Upper lobe of left lung (tissue), 6 donors: ENCODE measurements at regions not wholly inside any gene's neighbourhood (a gene's known extent, or its start where the extent isn't known, plus 50 kb on each side); places are given as distances from the start of the nearest gene placed in this dataset.
A peak's percentile ranks its signal among the peaks of the same experiment; 100 is the strongest.
"Not testable (repeated sequence)": the region's sequence is repeated elsewhere in the genome, so short reads cannot be mapped to it uniquely, and the experiment has no call there.

Experiments used
- ATAC-seq, 2 donors: fragments of 200-7000 bp; cut with Tn5 transposase; one replicate each; pipeline ENCODE4 v1.9.1; 2022; ENCODE audit warnings: mild to moderate bottlenecking in 2 of 2, moderate library complexity in 2 of 2; ENCODE audit not compliant: low FRiP score in 2 of 2
- DNase-seq, 2 donors: peaks; one replicate each; pipeline ENCODE4 v3.0.0-alpha.2; 2019 to 2020
- H3K27ac ChIP-seq, 4 donors: fragments of 200-600 bp; sonication (generic); one replicate each; pipeline ENCODE4 v1.5.1; 2016 to 2019
- H3K27me3 ChIP-seq, 4 donors: fragments of 200-600 bp; sonication (generic); one replicate each; pipeline ENCODE4 v1.5.1; 2017 to 2019
- H3K36me3 ChIP-seq, 4 donors: fragments of 200-600 bp; sonication (generic); one replicate each; pipeline ENCODE4 v1.5.1; 2016 to 2019
- H3K4me1 ChIP-seq, 4 donors: fragments of 200-600 bp; sonication (generic); one replicate each; pipeline ENCODE4 v1.5.1; 2018 to 2019
- H3K4me3 ChIP-seq, 4 donors: fragments of 200-600 bp; sonication (generic); one replicate each; pipeline ENCODE4 v1.5.1; 2017 to 2019; ENCODE audit warnings: mild to moderate bottlenecking in 2 of 4, moderate library complexity in 1 of 4
- H3K9me3 ChIP-seq, 4 donors: fragments of 200-600 bp; sonication (generic); one replicate each; pipeline ENCODE4 v1.5.1; 2018 to 2019
- CTCF ChIP-seq, 6 experiments: fragments of 450-650 bp in 4 of 6; fragments of 200-600 bp in 2 of 6; sonication (generic) in 2 of 6; IDR thresholded peaks; one replicate each; pipeline ENCODE4 v1.5.1; 2016 to 2019; ENCODE audit warnings: antibody characterized with exemption in 6 of 6
- EP300 ChIP-seq, 4 donors: sonication (generic); formaldehyde crosslinking; IDR thresholded peaks; one replicate each; pipeline ENCODE4 v1.5.1; 2017; ENCODE audit warnings: antibody characterized with exemption in 4 of 4, control low read depth in 2 of 4
- POLR2A ChIP-seq, 4 donors: fragments of 450-650 bp; IDR thresholded peaks; one replicate each; pipeline ENCODE4 v1.5.1; 2016 to 2017; ENCODE audit warnings: antibody characterized with exemption in 4 of 4, mild to moderate bottlenecking in 2 of 4
- POLR2AphosphoS5 ChIP-seq, 2 donors: sonication (generic); formaldehyde crosslinking; IDR thresholded peaks; one replicate each; pipeline ENCODE4 v1.5.1; 2017; ENCODE audit warnings: antibody characterized with exemption in 2 of 2
- WGBS, 2 donors: methylation state at CpG; one replicate each; pipeline ENCODE4 v1.1.5; 2017 to 2018; 5-methylcytosine and 5-hydroxymethylcytosine counted together
- donor health status: DM: no; HTN: no; CAD: no; lungs with moderate emphysema.
- donor health status: DM: no; HTN: yes; CAD: no; lungs with severe emphysema.

DNA sequence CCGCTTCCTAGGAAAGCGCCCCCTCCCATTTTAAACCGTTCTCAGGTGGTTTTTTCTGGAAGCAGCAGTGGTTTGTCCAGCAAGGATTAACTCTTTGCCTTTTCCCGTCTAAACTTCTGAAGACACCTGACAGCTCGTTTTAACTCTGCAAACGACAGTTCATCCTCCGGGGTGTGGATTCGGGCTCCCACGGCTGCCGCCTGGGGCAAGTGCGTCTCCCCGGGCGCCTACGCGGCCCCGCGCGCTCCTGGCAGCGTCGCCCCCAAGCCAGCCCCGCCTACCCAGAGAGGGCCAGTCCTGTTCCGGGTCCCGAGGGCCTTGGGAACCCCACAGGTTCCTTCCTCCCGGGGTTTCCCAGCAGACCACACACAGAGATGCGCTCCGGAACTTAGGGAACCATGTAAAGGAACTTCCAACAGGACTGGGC lies 54.4 kb downstream of the PRR18 start:
- peak overlapping the region in 2 of 4 donors; percentile 69 to 82 for H3K27ac ChIP-seq
- H3K27me3 ChIP-seq = peaks cover 0 to 8% (median 3%) of the 10 kb centered on the region in 4 donors
- H3K36me3 ChIP-seq = no peaks in the 10 kb centered on the region
- TF ChIP-seq CTCF (IDR thresholded peaks at IDR 0.05) = no peak
- TF ChIP-seq POLR2A (IDR thresholded peaks at IDR 0.05) = peak in 1 of 4 donors; percentile 62
- no peak for TF ChIP-seq EP300 (IDR thresholded peaks at IDR 0.05)
- TF ChIP-seq POLR2AphosphoS5 (IDR thresholded peaks at IDR 0.05) = peak in 1 of 2 donors; percentile 21
- DNase-seq (peak; percentile 86 to 91), ATAC-seq (peak in 1 of 2 donors; percentile 87)
- WGBS, 2 donors = 1 to 3% methylated on average over 8 to 25 of the region's 26 CpGs
- peak overlapping the region in 3 of 4 donors; percentile 41 to 55 (median 47) for H3K4me3 ChIP-seq
- H3K9me3 ChIP-seq = no peaks in the 10 kb centered on the region
- peaks cover 8 to 23% (median 17%) of the 10 kb centered on the region in 4 donors for H3K4me1 ChIP-seq

GRCh38 chr6:166253281-166253681 lies 54.9 kb downstream of the PRR18 start:
- Histone ChIP-seq H3K4me1 (peaks cover 8 to 22% (median 13%) of the 10 kb centered on the region in 4 donors), H3K4me3 (peak overlapping the region in 3 of 4 donors; percentile 41 to 55 (median 47)), H3K36me3 (no peaks in the 10 kb centered on the region), H3K27ac (peak overlapping the region in 2 of 4 donors; percentile 69 to 82), H3K27me3 (peaks cover 0 to 8% (median 3%) of the 10 kb centered on the region in 4 donors), H3K9me3 (no peaks in the 10 kb centered on the region)
- 1 to 2% methylated on average over 31 to 38 of the region's 38 CpGs for WGBS, 2 donors
- TF ChIP-seq POLR2A (IDR thresholded peaks at IDR 0.05) (peak in 1 of 4 donors; percentile 38), EP300 (IDR thresholded peaks at IDR 0.05) (no peak), POLR2AphosphoS5 (IDR thresholded peaks at IDR 0.05) (no peak), CTCF (IDR thresholded peaks at IDR 0.05) (no peak)
- DNase-seq (peak; percentile 62 to 91), ATAC-seq (peak; percentile 61 to 93)

- H3K4me1 ChIP-seq = peaks cover 8 to 15% (median 9%) of the 10 kb centered on the region in 4 donors
- H3K36me3 ChIP-seq = no peaks in the 10 kb centered on the region
- ATAC-seq = peak in 1 of 2 donors; percentile 71
- peaks cover 0 to 8% (median 3%) of the 10 kb centered on the region in 4 donors for H3K27me3 ChIP-seq
- TF ChIP-seq EP300 (IDR thresholded peaks at IDR 0.05) (no peak), POLR2AphosphoS5 (IDR thresholded peaks at IDR 0.05) (no peak), CTCF (IDR thresholded peaks at IDR 0.05) (no peak), POLR2A (IDR thresholded peaks at IDR 0.05) (no peak)
- peak overlapping the region in 1 of 4 donors; percentile 82 for H3K27ac ChIP-seq
- 91 to 97% methylated on average over 17 to 23 of the region's 27 CpGs for WGBS, 2 donors
- no peaks in the 10 kb centered on the region for H3K9me3 ChIP-seq
- no peak overlapping the region for H3K4me3 ChIP-seq
- DNase-seq = peak in 1 of 2 donors; percentile 80
Observed at GRCh38 chr6:166252601-166253000, 55.6 kb downstream of the PRR18 start.

- no peaks in the 10 kb centered on the region for H3K9me3 ChIP-seq
- H3K4me3 ChIP-seq = no peak overlapping the region
- TF ChIP-seq POLR2AphosphoS5 (IDR thresholded peaks at IDR 0.05) (no peak), POLR2A (IDR thresholded peaks at IDR 0.05) (no peak), EP300 (IDR thresholded peaks at IDR 0.05) (no peak), CTCF (IDR thresholded peaks at IDR 0.05) (no peak)
- H3K27ac ChIP-seq = no peak overlapping the region
- peaks cover 8 to 15% (median 9%) of the 10 kb centered on the region in 4 donors for H3K4me1 ChIP-seq
- WGBS, 2 donors = 62 to 78% methylated on average over 6 of the region's 6 CpGs
- peaks cover 0 to 8% (median 3%) of the 10 kb centered on the region in 4 donors for H3K27me3 ChIP-seq
- H3K36me3 ChIP-seq = no peaks in the 10 kb centered on the region
- ATAC-seq (no peak), DNase-seq (no peak)
Observed at GRCh38 chr6:166251655-166252054, 56.5 kb downstream of the PRR18 start.

DNA sequence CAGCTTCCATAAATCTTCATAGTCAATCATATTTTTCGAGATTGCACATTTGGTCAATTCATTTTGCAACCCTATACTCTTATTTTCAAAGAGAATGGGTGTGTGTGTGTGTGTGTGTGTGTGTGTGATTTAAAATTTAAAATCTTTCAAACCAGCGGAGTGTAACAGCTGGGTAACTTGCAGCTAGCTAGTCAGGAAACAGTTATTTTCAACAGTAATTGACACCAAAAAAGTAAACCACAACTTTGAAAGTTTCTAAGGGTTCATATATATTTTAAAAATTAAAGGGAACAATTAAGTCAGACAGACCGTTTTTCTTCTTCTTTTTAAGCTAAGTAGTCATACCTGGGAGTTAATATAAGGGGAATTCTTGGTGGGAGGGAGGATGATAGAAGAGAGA lies 57.0 kb downstream of the PRR18 start:
- 54 to 64% methylated on average over 3 of the region's 3 CpGs for WGBS, 2 donors
- DNase-seq (no peak), ATAC-seq (no peak)
- peaks cover 8 to 15% (median 9%) of the 10 kb centered on the region in 4 donors for H3K4me1 ChIP-seq
- TF ChIP-seq POLR2AphosphoS5 (IDR thresholded peaks at IDR 0.05) = no peak
- no peak for TF ChIP-seq CTCF (IDR thresholded peaks at IDR 0.05)
- no peak for TF ChIP-seq POLR2A (IDR thresholded peaks at IDR 0.05)
- TF ChIP-seq EP300 (IDR thresholded peaks at IDR 0.05) = no peak
- no peaks in the 10 kb centered on the region for H3K36me3 ChIP-seq
- no peak overlapping the region for H3K4me3 ChIP-seq
- no peak overlapping the region for H3K27ac ChIP-seq
- no peaks in the 10 kb centered on the region for H3K9me3 ChIP-seq
- peaks cover 0 to 8% (median 3%) of the 10 kb centered on the region in 4 donors for H3K27me3 ChIP-seq

DNA sequence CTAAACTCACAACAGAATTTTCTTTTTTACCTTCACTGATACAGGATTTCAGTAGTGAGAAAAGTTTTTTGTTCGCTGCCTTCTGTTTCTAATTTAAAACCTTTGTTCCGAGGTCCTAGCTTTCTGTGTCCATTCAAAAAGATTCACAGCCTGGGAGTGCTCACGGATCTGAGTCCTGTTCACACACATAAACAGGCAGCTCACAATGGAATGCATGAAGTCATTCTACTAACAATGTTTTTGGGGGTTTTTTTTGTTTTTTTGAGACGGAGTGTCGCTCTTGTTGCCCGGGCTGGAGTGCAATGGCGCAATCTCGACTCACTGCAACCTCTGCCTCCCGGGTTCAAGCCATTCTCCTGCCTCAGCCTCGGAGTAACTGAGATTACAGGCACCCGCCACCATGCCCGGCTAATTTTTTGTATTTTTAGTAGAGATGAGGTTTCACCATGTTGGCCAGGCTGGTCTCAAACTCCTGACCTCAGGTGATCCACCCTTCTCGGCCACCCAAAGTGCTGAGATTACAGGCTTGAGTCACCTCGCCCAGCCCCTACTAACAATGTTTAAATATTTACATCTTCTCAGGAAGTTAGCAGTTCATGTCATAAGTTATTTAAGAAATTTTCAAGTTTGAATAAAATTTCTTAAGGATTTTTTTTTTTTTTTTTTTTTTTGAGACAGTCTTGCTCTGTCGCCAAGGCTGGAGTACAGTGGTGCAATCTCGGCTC lies 59.0 kb downstream of the PRR18 start:
- not testable (repeated sequence) for DNase-seq, H3K4me3 ChIP-seq, H3K27me3 ChIP-seq, H3K36me3 ChIP-seq, H3K9me3 ChIP-seq, H3K27ac ChIP-seq, ATAC-seq
- peaks cover 8 to 13% (median 9%) of the 10 kb centered on the region in 4 donors for H3K4me1 ChIP-seq
- 85 to 87% methylated on average over 16 of the region's 16 CpGs for WGBS, 2 donors
